ENCODE measurements at regions not wholly inside any gene's neighbourhood (a gene's known extent, or its start where the extent isn't known, plus 50 kb on each side); places are given as distances from the start of the nearest gene placed in this dataset.

- TF ChIP-seq ZNF600 (tag by site-specific recombination; IDR thresholded peaks at IDR 0.05) (no peak), ATF2 (tag by site-specific recombination; IDR thresholded peaks at IDR 0.05; ENCODE audit: low read depth) (no peak), REST (tag by site-specific recombination; IDR thresholded peaks at IDR 0.05) (no peak), CTCF (tag by site-specific recombination; IDR thresholded peaks at IDR 0.05) (no peak), ZNF626 (tag by site-specific recombination; IDR thresholded peaks at IDR 0.05) (no peak), ZNF488 (tag by site-specific recombination; IDR thresholded peaks at IDR 0.05) (no peak), ZNF76 (tag by site-specific recombination; IDR thresholded peaks at IDR 0.05; ENCODE audit: borderline replicate concordance, low read depth) (no peak), BCL11B (tag by site-specific recombination; IDR thresholded peaks at IDR 0.05; ENCODE audit: low read depth) (no peak)
Observed at GRCh38 chr2:155109527-155109926, 411.0 kb downstream of the KCNJ3 start.
